ENCODE measurements at regions not wholly inside any gene's neighbourhood (a gene's known extent, or its start where the extent isn't known, plus 50 kb on each side); places are given as distances from the start of the nearest gene placed in this dataset.
"Not testable (repeated sequence)": the region's sequence is repeated elsewhere in the genome, so short reads cannot be mapped to it uniquely, and the experiment has no call there.

GRCh38 chrX:109077788-109078187 lies 341.4 kb upstream of the IRS4 start:
- TF ChIP-seq, protein P1, sequence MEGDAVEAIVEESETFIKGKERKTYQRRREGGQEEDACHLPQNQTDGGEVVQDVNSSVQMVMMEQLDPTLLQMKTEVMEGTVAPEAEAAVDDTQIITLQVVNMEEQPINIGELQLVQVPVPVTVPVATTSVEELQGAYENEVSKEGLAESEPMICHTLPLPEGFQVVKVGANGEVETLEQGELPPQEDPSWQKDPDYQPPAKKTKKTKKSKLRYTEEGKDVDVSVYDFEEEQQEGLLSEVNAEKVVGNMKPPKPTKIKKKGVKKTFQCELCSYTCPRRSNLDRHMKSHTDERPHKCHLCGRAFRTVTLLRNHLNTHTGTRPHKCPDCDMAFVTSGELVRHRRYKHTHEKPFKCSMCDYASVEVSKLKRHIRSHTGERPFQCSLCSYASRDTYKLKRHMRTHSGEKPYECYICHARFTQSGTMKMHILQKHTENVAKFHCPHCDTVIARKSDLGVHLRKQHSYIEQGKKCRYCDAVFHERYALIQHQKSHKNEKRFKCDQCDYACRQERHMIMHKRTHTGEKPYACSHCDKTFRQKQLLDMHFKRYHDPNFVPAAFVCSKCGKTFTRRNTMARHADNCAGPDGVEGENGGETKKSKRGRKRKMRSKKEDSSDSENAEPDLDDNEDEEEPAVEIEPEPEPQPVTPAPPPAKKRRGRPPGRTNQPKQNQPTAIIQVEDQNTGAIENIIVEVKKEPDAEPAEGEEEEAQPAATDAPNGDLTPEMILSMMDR (IDR thresholded peaks at IDR 0.05), result no peak

GRCh38 chrX:109054181-109054581 lies 317.8 kb upstream of the IRS4 start:
- not testable (repeated sequence) for H3K4me3 Mint-ChIP-seq; H3K27me3 Mint-ChIP-seq (ENCODE audit: low read depth, poor library complexity); H3K4me1 Mint-ChIP-seq; H3K27ac Mint-ChIP-seq; H3K36me3 Mint-ChIP-seq (ENCODE audit: low read depth)
- peak; percentile 18 for DNase-seq
- peaks cover 12% of the 10 kb centered on the region for H3K9me3 Mint-ChIP-seq

More at GRCh38 chrX:109077788-109078187, 341.4 kb upstream of the IRS4 start:
- Mint-ChIP-seq H3K4me3 (no peak overlapping the region), H3K36me3 (ENCODE audit: low read depth) (no peaks in the 10 kb centered on the region), H3K27ac (no peak overlapping the region), H3K9me3 (peaks cover 16% of the 10 kb centered on the region), H3K4me1 (no peaks in the 10 kb centered on the region), H3K27me3 (ENCODE audit: low read depth, poor library complexity) (no peaks in the 10 kb centered on the region)
- DNase-seq, result no peak

DNA sequence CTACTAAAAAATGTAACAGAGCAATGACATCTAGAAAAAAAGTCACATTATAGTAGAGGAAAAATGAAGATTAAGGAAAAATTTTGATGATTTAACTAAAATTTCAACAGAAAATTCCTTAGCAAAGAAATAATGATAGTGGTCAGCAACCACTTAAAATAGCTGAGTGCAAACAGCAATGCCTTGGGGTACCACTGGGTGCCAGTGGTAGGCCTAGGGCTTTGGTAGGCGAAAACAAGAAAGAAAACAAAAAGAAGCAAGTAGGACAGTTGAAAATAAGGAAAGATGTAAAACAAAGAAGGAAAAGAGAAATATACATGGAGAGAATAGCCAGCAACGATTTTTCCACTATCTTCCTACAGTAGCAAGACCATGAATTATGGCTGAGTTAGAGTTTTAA lies 313.5 kb upstream of the IRS4 start:
- H3K9me3 Mint-ChIP-seq, result peaks cover 6% of the 10 kb centered on the region
- no peak overlapping the region for H3K27ac Mint-ChIP-seq
- H3K4me1 Mint-ChIP-seq, result no peaks in the 10 kb centered on the region
- H3K36me3 Mint-ChIP-seq (ENCODE audit: low read depth), result no peaks in the 10 kb centered on the region
- H3K27me3 Mint-ChIP-seq (ENCODE audit: low read depth, poor library complexity), result peaks cover 2% of the 10 kb centered on the region
- DNase-seq, result no peak
- TF ChIP-seq, protein P1 (IDR thresholded peaks at IDR 0.05), result peak; percentile 40
- no peak overlapping the region for H3K4me3 Mint-ChIP-seq

GRCh38 chrX:109049416-109049815 lies 313.1 kb upstream of the IRS4 start:
- no peak for DNase-seq
- Mint-ChIP-seq H3K9me3 (peaks cover 6% of the 10 kb centered on the region), H3K4me1 (no peaks in the 10 kb centered on the region), H3K36me3 (ENCODE audit: low read depth) (no peaks in the 10 kb centered on the region), H3K4me3 (no peak overlapping the region), H3K27ac (no peak overlapping the region), H3K27me3 (ENCODE audit: low read depth, poor library complexity) (peaks cover 2% of the 10 kb centered on the region)
- TF ChIP-seq, protein P1 (IDR thresholded peaks at IDR 0.05), result no peak

DNA sequence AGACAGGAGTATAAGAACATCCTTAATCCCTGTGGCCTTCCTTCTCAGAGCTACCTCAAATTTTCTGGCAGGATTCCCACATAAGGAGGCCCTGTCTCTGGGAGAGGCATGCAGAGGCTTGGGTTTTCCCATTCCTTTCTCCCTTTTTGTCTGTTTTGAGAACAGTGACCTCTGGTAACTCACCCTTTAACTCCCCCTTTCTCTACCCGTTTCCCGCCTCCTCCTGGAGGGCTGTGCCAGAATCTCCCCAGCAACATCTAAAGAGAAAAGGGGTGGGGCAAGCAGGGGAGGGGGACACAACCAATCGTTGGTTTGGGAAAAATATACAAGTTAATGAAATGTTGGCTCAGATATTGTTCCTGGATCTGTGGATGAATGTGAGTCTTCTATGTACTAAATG lies 303.7 kb upstream of the IRS4 start:
- H3K36me3 Mint-ChIP-seq (ENCODE audit: low read depth), result no peaks in the 10 kb centered on the region
- H3K27ac Mint-ChIP-seq, result peak overlapping the region; percentile 74
- H3K4me1 Mint-ChIP-seq, result peaks cover 9% of the 10 kb centered on the region
- TF ChIP-seq, protein P1 (IDR thresholded peaks at IDR 0.05), result no peak
- DNase-seq, result no peak
- no peaks in the 10 kb centered on the region for H3K9me3 Mint-ChIP-seq
- no peaks in the 10 kb centered on the region for H3K27me3 Mint-ChIP-seq (ENCODE audit: low read depth, poor library complexity)
- H3K4me3 Mint-ChIP-seq, result no peak overlapping the region

- H3K4me1 Mint-ChIP-seq, result peaks cover 9% of the 10 kb centered on the region
- TF ChIP-seq, protein P1 (IDR thresholded peaks at IDR 0.05), result no peak
- no peaks in the 10 kb centered on the region for H3K27me3 Mint-ChIP-seq (ENCODE audit: low read depth, poor library complexity)
- H3K27ac Mint-ChIP-seq, result no peak overlapping the region
- no peak overlapping the region for H3K4me3 Mint-ChIP-seq
- DNase-seq, result no peak
- H3K9me3 Mint-ChIP-seq, result peaks cover 4% of the 10 kb centered on the region
- H3K36me3 Mint-ChIP-seq (ENCODE audit: low read depth), result no peaks in the 10 kb centered on the region
Measured at GRCh38 chrX:109036624-109037023, 300.3 kb upstream of the IRS4 start.
